HG03066 (cell line): ENCODE measurements at regions not wholly inside any gene's neighbourhood (a gene's known extent, or its start where the extent isn't known, plus 50 kb on each side); places are given as distances from the start of the nearest gene placed in this dataset.
"Not testable (repeated sequence)": the region's sequence is repeated elsewhere in the genome, so short reads cannot be mapped to it uniquely, and the experiment has no call there.

Source experiments
- ATAC-seq: cut with Tn5 transposase; IDR thresholded peaks from one replicate; pipeline ENCODE4 v1.9.1; 2021; ENCODE audit warnings: low read depth; ENCODE audit not compliant: unreplicated experiment

DNA sequence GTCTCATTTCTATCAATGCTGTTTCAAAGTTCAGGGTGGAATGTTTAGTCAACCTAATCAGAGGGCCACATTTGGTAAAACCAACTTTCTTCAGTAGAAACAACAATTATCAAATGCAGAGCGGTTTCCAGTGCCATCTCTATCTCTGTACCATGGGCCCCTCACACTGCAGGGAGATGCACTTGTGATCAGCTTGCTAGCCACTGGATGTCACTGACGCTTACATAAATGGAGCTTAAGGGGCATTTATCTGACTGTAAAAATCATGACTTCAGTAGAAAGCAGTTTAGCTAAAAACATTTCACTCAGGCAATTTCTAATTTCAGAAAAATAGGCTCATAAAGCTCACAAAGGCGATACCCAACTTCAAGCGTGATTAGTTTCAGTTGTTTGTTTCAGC, 678.0 kb downstream of the ZEB2 start:
- no peak for ATAC-seq

GRCh38 chr2:143840601-143841000, 679.3 kb downstream of the ZEB2 start:
- no peak for ATAC-seq

GRCh38 chr2:143840194-143840593, 679.7 kb downstream of the ZEB2 start:
- no peak for ATAC-seq

GRCh38 chr2:143839456-143839855, 680.5 kb downstream of the ZEB2 start:
- no peak for ATAC-seq

- not testable (repeated sequence) for ATAC-seq
These were observed 682.9 kb downstream of the ZEB2 start for GRCh38 chr2:143837055-143837454.

- ATAC-seq = no peak
These were observed 684.4 kb downstream of the ZEB2 start for GRCh38 chr2:143835481-143835880.

DNA sequence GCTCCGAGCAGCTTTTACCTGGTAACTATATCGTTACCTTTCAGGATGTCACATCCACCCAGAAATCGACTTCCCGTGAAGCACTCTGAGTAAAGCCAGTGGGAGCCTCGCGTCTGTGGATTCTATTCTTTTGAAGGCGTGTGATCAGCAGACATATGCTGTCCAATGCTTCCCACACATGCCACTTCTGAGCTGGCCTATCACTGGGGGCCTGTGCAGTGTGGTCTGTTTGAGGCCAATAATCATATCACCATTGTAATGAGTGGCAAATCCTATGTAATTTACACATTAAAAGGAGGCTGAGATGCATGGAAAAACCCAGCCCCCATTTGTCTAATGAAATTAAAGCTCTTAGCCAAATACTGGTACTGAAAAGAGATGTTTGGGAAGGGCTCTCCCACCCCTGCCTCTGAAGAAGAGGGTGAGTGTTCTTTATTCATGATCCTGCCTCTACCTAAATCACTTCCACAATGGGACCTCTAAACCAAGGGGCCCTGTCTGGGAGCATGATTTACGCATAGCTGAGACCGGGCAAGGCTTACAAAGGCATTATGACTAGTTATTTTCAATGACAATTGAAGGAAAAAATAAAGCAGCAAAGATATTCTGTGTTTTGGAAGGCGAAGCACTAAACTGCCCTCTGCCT, 686.8 kb downstream of the ZEB2 start:
- ATAC-seq = no peak

DNA sequence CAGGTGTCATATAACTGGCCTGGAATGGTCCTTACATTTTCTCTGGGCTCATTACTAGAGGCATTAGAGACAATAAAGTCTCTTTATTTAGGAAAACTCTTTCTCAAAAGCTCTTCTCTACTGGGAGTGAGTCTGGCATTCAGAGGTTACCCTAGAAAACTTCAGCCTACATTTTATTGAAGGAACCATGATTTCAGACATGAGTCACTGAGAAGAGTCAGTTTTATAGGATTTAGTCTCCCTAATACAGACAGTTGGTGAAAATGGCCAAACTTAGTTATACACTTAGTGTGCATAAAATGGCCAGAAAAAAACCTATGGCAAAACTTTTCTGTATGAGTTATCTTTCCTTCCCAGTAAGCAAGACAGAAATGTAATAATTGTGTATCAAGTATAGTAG, 689.4 kb downstream of the ZEB2 start:
- no peak for ATAC-seq

- no peak for ATAC-seq
These were observed 691.0 kb downstream of the ZEB2 start for GRCh38 chr2:143828763-143829537.

DNA sequence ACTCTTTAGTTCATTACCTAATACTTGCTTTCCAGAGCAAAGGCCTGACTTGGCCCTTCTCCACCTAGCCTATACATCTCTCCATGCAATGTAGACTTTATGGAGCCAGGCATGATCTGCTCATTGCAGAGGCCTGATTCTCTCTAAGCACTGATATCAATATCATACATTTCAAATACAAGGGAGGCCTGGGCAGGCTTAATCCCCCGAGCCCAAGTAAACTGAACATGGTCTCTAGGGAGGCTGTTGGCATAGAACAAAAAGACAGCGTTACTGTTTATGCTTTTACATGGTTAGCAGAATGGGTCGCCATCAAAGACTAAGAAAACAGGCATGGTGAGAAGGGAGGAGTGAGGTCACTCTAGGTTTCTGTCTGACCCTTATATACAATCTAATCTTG, 695.1 kb downstream of the ZEB2 start:
- no peak for ATAC-seq

- ATAC-seq = no peak
These were observed 694.7 kb downstream of the ARHGAP15 start for GRCh38 chr2:143823876-143824275.

- ATAC-seq = no peak
These were observed 694.1 kb downstream of the ARHGAP15 start for GRCh38 chr2:143823296-143823695.

DNA sequence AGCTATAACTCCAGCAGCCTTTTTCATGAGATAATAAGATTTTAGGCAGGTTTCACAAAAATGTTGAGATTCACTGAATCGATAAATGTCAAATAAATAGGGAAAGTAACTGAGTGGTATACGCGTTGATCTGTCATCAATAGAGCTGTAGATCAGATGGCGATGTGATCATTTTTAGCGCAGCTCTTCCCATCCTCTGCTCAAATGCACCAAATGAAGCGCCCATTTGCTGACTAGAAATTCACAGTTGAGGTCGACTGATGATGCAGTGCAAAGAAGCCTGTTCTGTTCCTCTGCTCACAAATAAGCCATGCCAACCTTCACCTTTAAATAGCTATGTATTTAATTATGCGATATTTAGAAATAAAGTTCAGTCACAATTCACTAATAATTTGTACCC, 693.5 kb downstream of the ARHGAP15 start:
- no peak for ATAC-seq

GRCh38 chr2:143819764-143820163, 690.5 kb downstream of the ARHGAP15 start:
- no peak for ATAC-seq

DNA sequence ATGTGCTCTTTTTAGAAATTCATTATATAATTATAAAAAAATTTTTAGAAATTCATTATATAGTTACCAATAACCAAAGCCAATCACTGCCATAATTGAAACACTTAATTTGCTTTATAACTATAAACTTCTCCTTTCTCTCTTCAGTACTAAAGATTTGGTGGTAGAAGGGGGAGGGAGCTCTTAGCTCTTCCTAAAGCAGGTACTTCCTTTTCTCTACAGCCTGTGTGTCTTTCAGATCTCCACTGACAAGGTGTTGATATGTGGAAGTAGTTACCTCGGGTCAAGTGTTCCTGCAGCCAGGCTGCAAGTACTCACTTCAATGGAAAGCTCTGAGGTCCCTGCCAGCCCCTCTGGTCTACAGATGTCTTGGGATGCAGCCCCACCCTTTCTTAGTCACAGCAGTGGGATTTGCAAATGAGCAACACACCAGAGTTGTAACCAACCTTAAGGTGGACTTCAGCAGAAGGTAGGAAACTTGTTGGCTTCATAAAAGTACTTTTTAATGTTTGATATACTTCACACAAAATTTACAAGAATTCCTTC, 690.0 kb downstream of the ARHGAP15 start:
- ATAC-seq = no peak
